OCI-LY1 (cell line): ENCODE measurements at regions not wholly inside any gene's neighbourhood (a gene's known extent, or its start where the extent isn't known, plus 50 kb on each side); places are given as distances from the start of the nearest gene placed in this dataset.

ENCODE experiments used
- H2AFZ ChIP-seq: fragments of 200-600 bp; sonication (generic), shearing (Covaris generic); 2 replicates; pipeline ENCODE4 v1.6.0; 2014; ENCODE audit warnings: antibody characterized with exemption, mild to moderate bottlenecking, low read length
- H3F3A ChIP-seq: fragments of 200-600 bp; sonication (generic), shearing (Covaris generic); 2 replicates; pipeline ENCODE4 v1.6.0; 2014; ENCODE audit warnings: mild to moderate bottlenecking, antibody characterized with exemption, low read length, moderate library complexity; ENCODE audit not compliant: insufficient read depth
- H3K27ac ChIP-seq: fragments of 200-600 bp; sonication (generic); 2 replicates; pipeline ENCODE4 v1.5.1; 2014; ENCODE audit warnings: low read length, mixed run types, mild to moderate bottlenecking, low read depth; ENCODE audit not compliant: poor library complexity, severe bottlenecking
- H3K27me3 ChIP-seq: fragments of 200-600 bp; sonication (generic); 2 replicates; pipeline ENCODE4 v1.6.0; 2014; ENCODE audit warnings: antibody characterized with exemption, mild to moderate bottlenecking, low read length, moderate library complexity; ENCODE audit not compliant: insufficient read depth
- H3K36me3 ChIP-seq: fragments of 200-600 bp; sonication (generic); 2 replicates; pipeline ENCODE4 v1.6.1; 2014; ENCODE audit warnings: mild to moderate bottlenecking, antibody characterized with exemption, low read length, moderate library complexity, mixed read lengths; ENCODE audit not compliant: insufficient read depth
- H3K4me1 ChIP-seq: fragments of 200-600 bp; sonication (generic); 2 replicates; pipeline ENCODE4 v1.5.1; 2014; ENCODE audit warnings: mild to moderate bottlenecking, low read length, moderate library complexity; ENCODE audit not compliant: insufficient read depth, severe bottlenecking
- H3K4me2 ChIP-seq: fragments of 200-600 bp; sonication (generic), shearing (Covaris generic); 2 replicates; pipeline ENCODE4 v1.6.1; 2014; ENCODE audit warnings: low read length
- H3K4me3 ChIP-seq: fragments of 200-600 bp; sonication (generic); 2 replicates; pipeline ENCODE4 v1.5.1; 2014; ENCODE audit warnings: low read length, low read depth, mild to moderate bottlenecking, mixed read lengths; ENCODE audit not compliant: poor library complexity, severe bottlenecking
- H3K79me2 ChIP-seq: fragments of 200-600 bp; shearing (Covaris generic); 2 replicates; pipeline ENCODE4 v1.6.1; 2016; ENCODE audit warnings: mixed run types, low read length, mixed read lengths; ENCODE audit not compliant: insufficient read depth
- H3K9ac ChIP-seq: fragments of 200-600 bp; sonication (generic), shearing (Covaris generic); 2 replicates; pipeline ENCODE4 v1.6.1; 2014; ENCODE audit warnings: mild to moderate bottlenecking, low read length, mixed read lengths
- H3K9me2 ChIP-seq: fragments of 200-600 bp; sonication (generic), shearing (Covaris generic); 2 replicates; pipeline ENCODE4 v1.6.1; 2014; ENCODE audit warnings: low read depth, mild to moderate bottlenecking, low read length, mixed read lengths
- H3K9me3 ChIP-seq: fragments of 200-600 bp; shearing (Covaris generic); 2 replicates; pipeline ENCODE4 v1.6.1; 2014; ENCODE audit warnings: low read length, mixed read lengths
- H4K20me1 ChIP-seq: fragments of 200-600 bp; sonication (generic), shearing (Covaris generic); 2 replicates; pipeline ENCODE4 v1.6.0; 2016; ENCODE audit warnings: mild to moderate bottlenecking, low read length; ENCODE audit not compliant: insufficient read depth
- CTCF ChIP-seq: fragments of 200-600 bp; sonication (generic), shearing (Covaris generic); IDR thresholded peaks from 2 replicates; pipeline ENCODE4 v1.5.1; 2017; ENCODE audit warnings: mild to moderate bottlenecking, antibody characterized with exemption, low read length, moderate library complexity, mixed read lengths
- EZH2 ChIP-seq: fragments of 200-600 bp; sonication (generic), shearing (Covaris generic); IDR thresholded peaks from 2 replicates; pipeline ENCODE4 v1.8.0; 2017; ENCODE audit warnings: borderline replicate concordance, mixed run types, mild to moderate bottlenecking, antibody characterized with exemption, low read length, moderate library complexity, mixed read lengths

- Histone ChIP-seq H3K79me2 (no peaks in the 10 kb centered on the region), H3K9me2 (no peaks in the 10 kb centered on the region), H3K36me3 (no peaks in the 10 kb centered on the region), H3K4me3 (no peak overlapping the region), H3K9me3 (no peaks in the 10 kb centered on the region), H3K27me3 (no peaks in the 10 kb centered on the region), H3K9ac (no peak overlapping the region), H3K4me1 (no peaks in the 10 kb centered on the region), H3F3A (no peaks in the 10 kb centered on the region), H3K27ac (no peak overlapping the region), H3K4me2 (no peak overlapping the region), H2AFZ (no peak overlapping the region), H4K20me1 (no peaks in the 10 kb centered on the region)
- TF ChIP-seq CTCF: no peak
- no peak for TF ChIP-seq EZH2
Observed at GRCh38 chr4:177902386-177902785, 460.1 kb upstream of the AGA start.

GRCh38 chr4:177907736-177908424 lies 465.6 kb upstream of the AGA start:
- Histone ChIP-seq H3K4me2 (no peak overlapping the region), H3K27me3 (no peaks in the 10 kb centered on the region), H4K20me1 (no peaks in the 10 kb centered on the region), H3K27ac (no peak overlapping the region), H3K36me3 (no peaks in the 10 kb centered on the region), H3F3A (no peaks in the 10 kb centered on the region), H3K9ac (no peak overlapping the region), H3K4me1 (no peaks in the 10 kb centered on the region), H3K9me2 (no peaks in the 10 kb centered on the region), H3K4me3 (no peak overlapping the region), H3K9me3 (no peaks in the 10 kb centered on the region), H3K79me2 (no peaks in the 10 kb centered on the region), H2AFZ (no peak overlapping the region)
- TF ChIP-seq EZH2: no peak
- TF ChIP-seq CTCF: no peak

- Histone ChIP-seq H3K4me2 (no peak overlapping the region), H3K9me2 (no peaks in the 10 kb centered on the region), H3K27ac (no peak overlapping the region), H3K9ac (no peak overlapping the region), H3K79me2 (no peaks in the 10 kb centered on the region), H3K4me3 (no peak overlapping the region), H2AFZ (no peak overlapping the region), H3K27me3 (no peaks in the 10 kb centered on the region), H3K9me3 (no peaks in the 10 kb centered on the region), H3K4me1 (no peaks in the 10 kb centered on the region), H4K20me1 (no peaks in the 10 kb centered on the region), H3K36me3 (no peaks in the 10 kb centered on the region), H3F3A (no peaks in the 10 kb centered on the region)
- no peak for TF ChIP-seq EZH2
- TF ChIP-seq CTCF: no peak
Observed at GRCh38 chr4:177921715-177922114, 479.5 kb upstream of the AGA start.
